ENCODE measurements at regions not wholly inside any gene's neighbourhood (a gene's known extent, or its start where the extent isn't known, plus 50 kb on each side); places are given as distances from the start of the nearest gene placed in this dataset.
A peak's percentile ranks its signal among the peaks of the same experiment; 100 is the strongest.

- H3K4me2 ChIP-seq (ENCODE audit: extremely low read depth, insufficient read depth, low read length), result no peak overlapping the region
- no peak overlapping the region for H3K27ac ChIP-seq (ENCODE audit: insufficient read depth, low read length)
- H3K79me2 ChIP-seq (ENCODE audit: control insufficient read depth, insufficient read depth, low read length), result no peaks in the 10 kb centered on the region
- H3K4me1 ChIP-seq (ENCODE audit: control insufficient read depth, extremely low read depth, insufficient read depth, low read length), result no peaks in the 10 kb centered on the region
- H3K36me3 ChIP-seq (ENCODE audit: control insufficient read depth, insufficient read depth, low read length), result no peaks in the 10 kb centered on the region
- H2AFZ ChIP-seq (ENCODE audit: low read length), result no peak overlapping the region
- H4K20me1 ChIP-seq (ENCODE audit: control insufficient read depth, extremely low read depth, insufficient read depth, low read length), result no peaks in the 10 kb centered on the region
- H3K9ac ChIP-seq (ENCODE audit: insufficient read depth, low read length), result no peak overlapping the region
- no peak overlapping the region for H3K4me3 ChIP-seq (replicated peaks in 1 of 4; ENCODE audit: control extremely low read depth in 1 of 4, insufficient read depth in 1 of 4, low read depth in 3 of 4, low read length in 4 of 4)
- H3K27me3 ChIP-seq (ENCODE audit: control insufficient read depth, insufficient read depth, low read length), result no peaks in the 10 kb centered on the region
- peak; percentile 30 to 47 for DNase-seq (ENCODE audit: low read depth in 2 of 2)
- TF ChIP-seq EZH2 (IDR thresholded peaks at IDR 0.05; ENCODE audit: low read length, missing control alignments) (no peak), CTCF (conservative IDR thresholded peaks at IDR 0.05 in 1 of 2, IDR thresholded peaks at IDR 0.05 in 1 of 2; ENCODE audit: low read depth in 1 of 2, low read length in 2 of 2) (no peak)
- H3K9me3 ChIP-seq (ENCODE audit: control insufficient read depth, insufficient read depth, low read depth, low read length), result no peaks in the 10 kb centered on the region
Measured at GRCh38 chr4:126123611-126124325, 809.0 kb downstream of the FAT4 start.

- Histone ChIP-seq H3K9ac (ENCODE audit: insufficient read depth, low read length) (no peak overlapping the region), H3K36me3 (ENCODE audit: control insufficient read depth, insufficient read depth, low read length) (no peaks in the 10 kb centered on the region), H4K20me1 (ENCODE audit: control insufficient read depth, extremely low read depth, insufficient read depth, low read length) (no peaks in the 10 kb centered on the region), H3K4me1 (ENCODE audit: control insufficient read depth, extremely low read depth, insufficient read depth, low read length) (no peaks in the 10 kb centered on the region), H3K4me2 (ENCODE audit: extremely low read depth, insufficient read depth, low read length) (no peak overlapping the region), H3K4me3 (replicated peaks in 1 of 4; ENCODE audit: control extremely low read depth in 1 of 4, insufficient read depth in 1 of 4, low read depth in 3 of 4, low read length in 4 of 4) (no peak overlapping the region), H3K9me3 (ENCODE audit: control insufficient read depth, insufficient read depth, low read depth, low read length) (no peaks in the 10 kb centered on the region), H3K79me2 (ENCODE audit: control insufficient read depth, insufficient read depth, low read length) (no peaks in the 10 kb centered on the region), H2AFZ (ENCODE audit: low read length) (no peak overlapping the region), H3K27ac (ENCODE audit: insufficient read depth, low read length) (no peak overlapping the region), H3K27me3 (ENCODE audit: control insufficient read depth, insufficient read depth, low read length) (no peaks in the 10 kb centered on the region)
- TF ChIP-seq EZH2 (IDR thresholded peaks at IDR 0.05; ENCODE audit: low read length, missing control alignments), result no peak
- TF ChIP-seq CTCF (conservative IDR thresholded peaks at IDR 0.05 in 1 of 2, IDR thresholded peaks at IDR 0.05 in 1 of 2; ENCODE audit: low read depth in 1 of 2, low read length in 2 of 2), result no peak
- no peak for DNase-seq (ENCODE audit: low read depth in 2 of 2)
Measured at GRCh38 chr4:126124818-126125217, 810.1 kb downstream of the FAT4 start.

GRCh38 chr4:126130215-126130614, 815.5 kb downstream of the FAT4 start:
- no peak for DNase-seq (ENCODE audit: low read depth in 2 of 2)
- H3K4me3 ChIP-seq (replicated peaks in 1 of 4; ENCODE audit: control extremely low read depth in 1 of 4, insufficient read depth in 1 of 4, low read depth in 3 of 4, low read length in 4 of 4), result no peak overlapping the region

More at GRCh38 chr4:126130215-126130614, 815.5 kb downstream of the FAT4 start:
- Histone ChIP-seq H3K79me2 (ENCODE audit: control insufficient read depth, insufficient read depth, low read length) (no peaks in the 10 kb centered on the region), H3K4me1 (ENCODE audit: control insufficient read depth, extremely low read depth, insufficient read depth, low read length) (no peaks in the 10 kb centered on the region), H2AFZ (ENCODE audit: low read length) (no peak overlapping the region), H3K4me2 (ENCODE audit: extremely low read depth, insufficient read depth, low read length) (no peak overlapping the region), H4K20me1 (ENCODE audit: control insufficient read depth, extremely low read depth, insufficient read depth, low read length) (no peaks in the 10 kb centered on the region), H3K27ac (ENCODE audit: insufficient read depth, low read length) (no peak overlapping the region), H3K36me3 (ENCODE audit: control insufficient read depth, insufficient read depth, low read length) (no peaks in the 10 kb centered on the region), H3K9me3 (ENCODE audit: control insufficient read depth, insufficient read depth, low read depth, low read length) (no peaks in the 10 kb centered on the region), H3K27me3 (ENCODE audit: control insufficient read depth, insufficient read depth, low read length) (no peaks in the 10 kb centered on the region), H3K9ac (ENCODE audit: insufficient read depth, low read length) (no peak overlapping the region)
- TF ChIP-seq CTCF (conservative IDR thresholded peaks at IDR 0.05 in 1 of 2, IDR thresholded peaks at IDR 0.05 in 1 of 2; ENCODE audit: low read depth in 1 of 2, low read length in 2 of 2) (no peak), EZH2 (IDR thresholded peaks at IDR 0.05; ENCODE audit: low read length, missing control alignments) (no peak)

All from fibroblast of lung (primary cell).